Trophoblast cell (in vitro differentiated cells and primary cell): ENCODE measurements at regions not wholly inside any gene's neighbourhood (a gene's known extent, or its start where the extent isn't known, plus 50 kb on each side); places are given as distances from the start of the nearest gene placed in this dataset.

Source experiments
- DNase-seq, 2 donors: peaks; one replicate each; pipeline ENCODE4 v3.0.0-alpha.2; 2016
- H2AFZ ChIP-seq: 2 replicates; pipeline ENCODE4 v1.6.1; 2013; ENCODE audit warnings: low read length, moderate library complexity, mild to moderate bottlenecking; ENCODE audit not compliant: insufficient read depth, poor library complexity
- H2AK5ac ChIP-seq: 2 replicates; pipeline ENCODE4 v1.6.1; 2013; ENCODE audit warnings: mild to moderate bottlenecking, low read length
- H2BK120ac ChIP-seq: 2 replicates; pipeline ENCODE4 v1.6.1; 2013; ENCODE audit warnings: low read length, mild to moderate bottlenecking, moderate library complexity; ENCODE audit not compliant: insufficient read depth, poor library complexity
- H2BK12ac ChIP-seq: 2 replicates; pipeline ENCODE4 v1.6.1; 2013; ENCODE audit warnings: mild to moderate bottlenecking, low read length, moderate library complexity
- H2BK5ac ChIP-seq: 2 replicates; pipeline ENCODE4 v1.6.1; 2013; ENCODE audit warnings: low read length, low read depth, moderate library complexity, mild to moderate bottlenecking; ENCODE audit not compliant: poor library complexity
- H3K14ac ChIP-seq: 2 replicates; pipeline ENCODE4 v1.6.1; 2013; ENCODE audit warnings: mild to moderate bottlenecking, low read length
- H3K18ac ChIP-seq: 2 replicates; pipeline ENCODE4 v1.6.1; 2013; ENCODE audit warnings: mild to moderate bottlenecking, low read length
- H3K23ac ChIP-seq: 2 replicates; pipeline ENCODE4 v1.6.1; 2013; ENCODE audit warnings: low read length
- H3K27ac ChIP-seq: 2 replicates; pipeline ENCODE4 v1.5.1; 2013; ENCODE audit warnings: low read depth, mild to moderate bottlenecking, inconsistent platforms, low read length, moderate library complexity
- H3K27me3 ChIP-seq: 2 replicates; pipeline ENCODE4 v1.6.1; 2013; ENCODE audit warnings: inconsistent platforms, mild to moderate bottlenecking, low read length, moderate library complexity; ENCODE audit not compliant: insufficient read depth
- H3K36me3 ChIP-seq, 2 experiments: 1 replicate in 1 of 2; 2 replicates in 1 of 2; pipeline ENCODE4 v1.6.1; 2013; ENCODE audit warnings: low read length in 2 of 2, mild to moderate bottlenecking in 2 of 2, moderate library complexity in 1 of 2; ENCODE audit not compliant: insufficient read depth in 2 of 2, control insufficient read depth in 1 of 2
- H3K4ac ChIP-seq: 2 replicates; pipeline ENCODE4 v1.6.1; 2013; ENCODE audit warnings: low read depth, mild to moderate bottlenecking, low read length, moderate library complexity
- H3K4me1 ChIP-seq, 2 experiments: 1 replicate in 1 of 2; 2 replicates in 1 of 2; pipeline ENCODE4 v1.6.1; 2013; ENCODE audit warnings: low read length in 2 of 2, mild to moderate bottlenecking in 2 of 2, moderate library complexity in 1 of 2; ENCODE audit not compliant: insufficient read depth in 2 of 2, control insufficient read depth in 1 of 2
- H3K4me2 ChIP-seq: 2 replicates; pipeline ENCODE4 v1.6.1; 2013; ENCODE audit warnings: inconsistent platforms, mild to moderate bottlenecking, low read length, moderate library complexity
- H3K4me3 ChIP-seq: 2 replicates; pipeline ENCODE4 v1.5.1; 2013; ENCODE audit warnings: mild to moderate bottlenecking, low read depth, low read length, inconsistent platforms
- H3K79me1 ChIP-seq: one replicate; pipeline ENCODE4 v1.6.1; 2013; ENCODE audit warnings: low read length
- H3K79me2 ChIP-seq: 2 replicates; pipeline ENCODE4 v1.6.1; 2013; ENCODE audit warnings: low read length, mild to moderate bottlenecking; ENCODE audit not compliant: control insufficient read depth, insufficient read depth, poor library complexity
- H3K9ac ChIP-seq: 2 replicates; pipeline ENCODE4 v1.6.1; 2013; ENCODE audit warnings: mild to moderate bottlenecking, low read length
- H3K9me3 ChIP-seq: 2 replicates; pipeline ENCODE4 v1.6.1; 2013; ENCODE audit warnings: low read depth, mild to moderate bottlenecking, control low read depth, inconsistent platforms, low read length; ENCODE audit not compliant: insufficient read depth
- H4K12ac ChIP-seq: 2 replicates; pipeline ENCODE4 v1.6.1; 2013; ENCODE audit warnings: low read depth, mild to moderate bottlenecking, low read length, moderate library complexity
- H4K8ac ChIP-seq: 2 replicates; pipeline ENCODE4 v1.6.1; 2013; ENCODE audit warnings: low read depth, mild to moderate bottlenecking, low read length, moderate library complexity
- H4K91ac ChIP-seq: one replicate; pipeline ENCODE4 v1.6.1; 2013; ENCODE audit warnings: low read depth, mild to moderate bottlenecking, low read length, moderate library complexity
- WGBS: extraction: QIAGEN DNeasy Blood & Tissue Kit; methylation state at CpG from one replicate; pipeline ENCODE4 v1.1.7; 2013; ENCODE audit warnings: missing lambda C conversion rate; ENCODE audit not compliant: insufficient read length, insufficient coverage; ENCODE audit errors: extremely low coverage; 5-methylcytosine and 5-hydroxymethylcytosine counted together

DNA sequence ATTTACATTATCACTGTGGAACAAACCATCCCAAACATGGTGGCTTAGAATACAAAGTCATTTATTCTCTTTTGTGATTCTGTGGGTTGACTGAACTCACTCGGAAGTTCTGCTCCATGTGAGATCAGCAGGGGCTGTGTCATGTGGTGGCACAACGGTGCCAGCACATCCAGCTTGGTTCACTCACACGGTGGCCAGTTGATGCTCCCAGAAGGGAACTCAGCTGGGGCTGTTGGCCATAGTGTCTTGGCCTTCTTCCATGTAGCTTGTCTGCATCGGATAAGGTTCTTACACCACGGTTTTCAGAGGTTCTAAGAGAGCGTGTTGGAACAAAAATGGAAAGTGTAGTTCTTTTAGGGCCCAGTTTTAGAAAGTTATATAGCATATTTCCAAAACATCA, 312.7 kb downstream of the DMRT2 start:
- no peak overlapping the region for H3K23ac ChIP-seq
- no peaks in the 10 kb centered on the region for H3K27me3 ChIP-seq
- H3K79me2 ChIP-seq, result no peaks in the 10 kb centered on the region
- H3K14ac ChIP-seq, result no peak overlapping the region
- H4K91ac ChIP-seq, result no peak overlapping the region
- no peak overlapping the region for H2BK5ac ChIP-seq
- H3K27ac ChIP-seq, result no peak overlapping the region
- H3K4me2 ChIP-seq, result no peak overlapping the region
- no peak overlapping the region for H2AK5ac ChIP-seq
- H4K8ac ChIP-seq, result no peak overlapping the region
- H4K12ac ChIP-seq, result no peak overlapping the region
- no peak overlapping the region for H2BK120ac ChIP-seq
- H3K9ac ChIP-seq, result no peak overlapping the region
- no peak overlapping the region for H3K18ac ChIP-seq
- H3K36me3 ChIP-seq, result no peaks in the 10 kb centered on the region
- no peak for DNase-seq
- no CpG with 5 or more reads among the region's 6 CpGs for WGBS
- no peaks in the 10 kb centered on the region for H3K4me1 ChIP-seq
- H3K79me1 ChIP-seq, result no peaks in the 10 kb centered on the region
- H3K4me3 ChIP-seq, result no peak overlapping the region
- no peaks in the 10 kb centered on the region for H3K9me3 ChIP-seq
- H3K4ac ChIP-seq, result no peak overlapping the region
- no peak overlapping the region for H2BK12ac ChIP-seq
- H2AFZ ChIP-seq, result no peak overlapping the region

DNA sequence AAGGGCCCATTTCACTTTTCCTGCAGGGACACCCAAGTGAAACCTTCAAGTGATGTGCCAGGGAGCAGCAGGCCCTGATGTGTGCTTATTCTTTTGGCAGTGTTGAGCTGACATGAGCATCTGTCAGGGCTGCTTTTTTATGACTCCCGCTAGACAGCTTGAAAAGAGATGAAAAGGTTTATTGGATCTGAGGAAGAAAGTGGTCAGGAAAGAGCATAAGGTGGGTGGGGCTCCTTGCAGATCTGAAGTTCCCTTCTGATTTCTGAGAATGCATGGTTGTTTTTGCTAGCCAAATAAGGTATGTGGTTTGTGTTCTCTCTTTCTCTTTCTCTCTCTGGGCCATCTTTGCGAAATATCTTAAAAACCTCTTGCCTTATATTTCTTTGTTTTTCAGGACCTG, 316.1 kb downstream of the DMRT2 start:
- Histone ChIP-seq H3K9me3 (no peaks in the 10 kb centered on the region), H3K4me2 (no peak overlapping the region), H3K4me1 (no peaks in the 10 kb centered on the region), H3K23ac (no peak overlapping the region), H3K4ac (no peak overlapping the region), H3K14ac (no peak overlapping the region), H4K8ac (no peak overlapping the region), H2BK120ac (no peak overlapping the region), H2AK5ac (no peak overlapping the region), H3K79me1 (no peaks in the 10 kb centered on the region), H2AFZ (no peak overlapping the region), H3K27me3 (no peaks in the 10 kb centered on the region), H3K36me3 (no peaks in the 10 kb centered on the region), H4K91ac (no peak overlapping the region), H3K9ac (no peak overlapping the region), H2BK5ac (no peak overlapping the region), H3K18ac (no peak overlapping the region), H3K27ac (no peak overlapping the region), H4K12ac (no peak overlapping the region), H2BK12ac (no peak overlapping the region), H3K79me2 (no peaks in the 10 kb centered on the region), H3K4me3 (no peak overlapping the region)
- no CpG with 5 or more reads among the region's 2 CpGs for WGBS
- no peak for DNase-seq

DNA sequence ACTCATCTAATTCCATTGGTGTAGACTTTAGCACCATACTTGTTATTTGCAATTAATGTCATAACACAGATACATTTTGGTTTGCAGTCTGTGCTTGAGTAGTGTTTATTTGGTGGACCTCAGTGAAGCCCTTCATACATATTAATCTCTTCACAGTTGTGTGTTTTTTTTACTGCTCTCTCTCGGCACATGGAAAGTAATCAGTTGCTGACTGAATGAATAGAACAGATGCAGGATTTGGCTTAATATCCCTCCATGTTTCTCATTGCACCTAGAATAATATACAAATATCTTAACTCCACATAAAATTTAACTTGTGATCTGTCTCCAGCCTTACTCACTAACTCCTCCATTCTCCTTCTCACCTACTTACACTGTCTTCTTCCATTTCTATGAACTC, 319.1 kb downstream of the DMRT2 start:
- H3K79me1 ChIP-seq, result no peaks in the 10 kb centered on the region
- H3K18ac ChIP-seq, result no peak overlapping the region
- no peak overlapping the region for H2BK5ac ChIP-seq
- H3K9ac ChIP-seq, result no peak overlapping the region
- H3K36me3 ChIP-seq, result no peaks in the 10 kb centered on the region
- no CpG with 5 or more reads among the region's 1 CpG for WGBS
- no peak overlapping the region for H3K4me2 ChIP-seq
- H2BK120ac ChIP-seq, result no peak overlapping the region
- no peaks in the 10 kb centered on the region for H3K79me2 ChIP-seq
- H3K9me3 ChIP-seq, result no peaks in the 10 kb centered on the region
- H2AK5ac ChIP-seq, result no peak overlapping the region
- H3K23ac ChIP-seq, result no peak overlapping the region
- H3K4me1 ChIP-seq, result no peaks in the 10 kb centered on the region
- H3K4ac ChIP-seq, result no peak overlapping the region
- H4K8ac ChIP-seq, result no peak overlapping the region
- no peak overlapping the region for H4K12ac ChIP-seq
- H3K27me3 ChIP-seq, result no peaks in the 10 kb centered on the region
- H3K4me3 ChIP-seq, result no peak overlapping the region
- H4K91ac ChIP-seq, result no peak overlapping the region
- H3K14ac ChIP-seq, result no peak overlapping the region
- H2AFZ ChIP-seq, result no peak overlapping the region
- H3K27ac ChIP-seq, result no peak overlapping the region
- no peak overlapping the region for H2BK12ac ChIP-seq
- no peak for DNase-seq

DNA sequence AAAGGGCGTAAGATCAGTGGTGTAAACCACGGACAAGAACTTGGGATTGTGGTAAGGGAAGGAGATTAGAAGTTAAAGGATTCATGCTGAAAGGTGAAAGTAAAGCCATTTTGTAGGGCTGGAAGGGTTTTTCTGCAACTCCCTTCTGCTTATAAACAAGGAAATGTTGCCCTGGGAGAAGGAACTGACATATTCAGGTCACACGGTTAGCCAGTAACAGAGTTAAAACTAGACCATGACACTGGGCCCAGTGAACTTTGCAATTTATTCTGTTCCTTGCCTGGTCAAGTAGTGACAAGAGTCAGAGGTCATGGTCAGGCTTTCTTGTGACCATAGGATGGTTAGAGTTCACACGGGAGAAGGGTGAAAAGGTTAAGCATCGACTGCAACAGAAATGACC, 323.3 kb downstream of the DMRT2 start:
- no peak overlapping the region for H4K12ac ChIP-seq
- H4K91ac ChIP-seq, result no peak overlapping the region
- no peak overlapping the region for H3K27ac ChIP-seq
- DNase-seq, result no peak
- no peaks in the 10 kb centered on the region for H3K79me1 ChIP-seq
- no peaks in the 10 kb centered on the region for H3K27me3 ChIP-seq
- 100% methylated on average over 2 of the region's 5 CpGs for WGBS
- no peak overlapping the region for H3K18ac ChIP-seq
- no peak overlapping the region for H2AFZ ChIP-seq
- H2BK120ac ChIP-seq, result no peak overlapping the region
- H3K9ac ChIP-seq, result no peak overlapping the region
- no peak overlapping the region for H3K4me3 ChIP-seq
- H3K36me3 ChIP-seq, result no peaks in the 10 kb centered on the region
- no peak overlapping the region for H2BK12ac ChIP-seq
- H3K4me1 ChIP-seq, result no peaks in the 10 kb centered on the region
- H3K4ac ChIP-seq, result no peak overlapping the region
- H3K14ac ChIP-seq, result no peak overlapping the region
- H3K4me2 ChIP-seq, result no peak overlapping the region
- H3K9me3 ChIP-seq, result no peaks in the 10 kb centered on the region
- H4K8ac ChIP-seq, result no peak overlapping the region
- no peak overlapping the region for H2AK5ac ChIP-seq
- no peak overlapping the region for H3K23ac ChIP-seq
- no peaks in the 10 kb centered on the region for H3K79me2 ChIP-seq
- H2BK5ac ChIP-seq, result no peak overlapping the region
